NT2/D1 (cell line): ENCODE measurements at regions not wholly inside any gene's neighbourhood (a gene's known extent, or its start where the extent isn't known, plus 50 kb on each side); places are given as distances from the start of the nearest gene placed in this dataset.
A peak's percentile ranks its signal among the peaks of the same experiment; 100 is the strongest.
"Not testable (repeated sequence)": the region's sequence is repeated elsewhere in the genome, so short reads cannot be mapped to it uniquely, and the experiment has no call there.

Experiments used
- DNase-seq: peaks from one replicate; pipeline ENCODE4 v3.0.0-alpha.2; 2011; ENCODE audit warnings: low read depth, low spot score
- H3K27me3 ChIP-seq: 2 replicates; pipeline ENCODE4 v1.6.0; 2011; ENCODE audit warnings: mild to moderate bottlenecking; ENCODE audit not compliant: insufficient read length, insufficient read depth
- H3K36me3 ChIP-seq: 2 replicates; pipeline ENCODE4 v1.6.1; 2011; ENCODE audit warnings: mild to moderate bottlenecking, low read length, mixed read lengths; ENCODE audit not compliant: insufficient read depth, insufficient read length
- H3K4me1 ChIP-seq: 2 replicates; pipeline ENCODE4 v1.5.1; 2011; ENCODE audit not compliant: insufficient read depth, insufficient read length
- H3K4me3 ChIP-seq: 2 replicates; pipeline ENCODE4 v1.5.1; 2011; ENCODE audit warnings: low read depth; ENCODE audit not compliant: insufficient read length
- H3K9ac ChIP-seq: 2 replicates; pipeline ENCODE4 v1.6.0; 2011; ENCODE audit warnings: low read depth; ENCODE audit not compliant: insufficient read length
- H3K9me3 ChIP-seq: 2 replicates; pipeline ENCODE4 v1.5.1; 2011; ENCODE audit warnings: mild to moderate bottlenecking, low read length; ENCODE audit not compliant: insufficient read depth
- SUZ12 ChIP-seq: IDR thresholded peaks from 2 replicates; pipeline ENCODE4 v1.6.1; 2011; ENCODE audit not compliant: insufficient read length, insufficient read depth; ENCODE audit errors: extremely low read depth
- YY1 ChIP-seq: IDR thresholded peaks from 2 replicates; pipeline ENCODE4 v1.6.1; 2011; ENCODE audit not compliant: insufficient read length, insufficient read depth
- ZNF274 ChIP-seq: IDR thresholded peaks from 2 replicates; pipeline ENCODE4 v1.6.1; 2011; ENCODE audit warnings: mild to moderate bottlenecking, low read depth, low read length

DNA sequence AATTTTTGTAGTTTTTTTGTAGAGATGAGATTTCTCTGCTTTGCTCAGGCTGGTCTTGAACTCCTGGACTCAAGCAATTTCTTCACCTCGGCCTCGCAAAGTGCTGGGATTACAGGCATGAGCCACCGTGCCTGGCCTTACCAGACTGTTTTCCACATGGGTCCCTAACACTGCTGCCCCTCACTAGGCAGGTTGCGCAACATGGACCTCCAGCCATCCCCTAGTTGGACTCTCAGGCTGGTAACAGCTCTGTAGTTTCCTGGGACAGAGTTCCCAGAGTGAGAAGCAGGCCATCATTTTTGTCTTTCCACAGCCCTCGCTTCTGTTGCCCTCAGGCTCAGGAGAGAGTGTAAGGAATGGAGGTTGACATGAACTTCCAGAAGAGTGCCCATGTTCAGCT is 156.1 kb downstream of the CTH start:
- no peak overlapping the region for H3K4me3 ChIP-seq
- TF ChIP-seq ZNF274 (no peak), SUZ12 (no peak), YY1 (no peak)
- H3K9me3 ChIP-seq = no peaks in the 10 kb centered on the region
- no peak overlapping the region for H3K9ac ChIP-seq
- no peaks in the 10 kb centered on the region for H3K27me3 ChIP-seq
- no peaks in the 10 kb centered on the region for H3K4me1 ChIP-seq
- DNase-seq = no peak
- H3K36me3 ChIP-seq = no peaks in the 10 kb centered on the region

DNA sequence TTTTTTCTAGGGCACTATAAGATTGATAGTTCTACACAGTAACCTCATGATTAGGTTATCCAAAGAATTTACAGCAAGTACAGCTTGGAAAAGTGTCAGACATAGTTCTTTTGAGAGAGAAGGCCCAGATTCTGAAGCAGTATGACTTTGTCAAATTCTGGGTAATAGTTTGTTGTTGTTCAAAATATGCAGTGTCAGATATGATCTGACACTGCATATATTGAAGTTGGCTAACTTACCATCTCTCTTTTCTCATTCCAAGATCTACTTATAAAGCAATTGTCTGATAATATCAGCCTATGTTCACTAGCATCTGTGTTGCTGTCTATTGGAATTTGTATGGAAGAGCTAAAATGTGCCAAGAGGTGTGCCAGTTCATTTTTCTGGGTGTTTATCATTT is 160.1 kb downstream of the CTH start:
- no peak for TF ChIP-seq ZNF274
- no peak for TF ChIP-seq YY1
- TF ChIP-seq SUZ12 = no peak

DNA sequence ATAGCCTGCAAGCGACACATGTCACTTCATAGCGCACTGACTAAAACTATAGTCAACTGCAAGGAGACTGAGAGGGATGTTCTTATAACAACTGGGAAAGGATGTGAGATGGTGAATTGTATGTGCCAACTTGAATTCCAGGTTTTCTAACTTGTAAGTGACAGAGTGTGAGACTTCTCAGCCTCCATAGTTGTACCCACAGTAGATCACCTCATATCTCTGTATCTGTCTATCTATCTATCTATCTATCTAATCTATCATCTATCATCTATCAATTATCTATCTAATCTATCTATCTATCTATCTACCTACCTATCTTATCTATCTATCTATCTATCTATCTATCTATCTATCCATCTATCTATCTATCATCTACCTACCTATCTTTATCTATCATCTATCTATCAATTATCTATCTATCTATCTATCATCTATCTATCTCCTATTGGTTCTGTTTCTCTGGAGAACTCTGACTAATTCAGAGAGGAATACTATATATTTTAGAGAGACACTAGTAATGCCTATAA is 162.3 kb downstream of the CTH start:
- TF ChIP-seq ZNF274 = no peak
- no peak for TF ChIP-seq YY1
- no peak for TF ChIP-seq SUZ12
- H3K4me3 ChIP-seq = no peak overlapping the region

More for the DNA sequence above, 160.1 kb downstream of the CTH start:
- Histone ChIP-seq H3K9ac (no peak overlapping the region), H3K4me1 (no peaks in the 10 kb centered on the region), H3K9me3 (no peaks in the 10 kb centered on the region), H3K36me3 (no peaks in the 10 kb centered on the region), H3K27me3 (no peaks in the 10 kb centered on the region), H3K4me3 (no peak overlapping the region)
- DNase-seq = no peak

GRCh38 chr1:70581661-70582060 is 170.6 kb downstream of the CTH start:
- no peak for TF ChIP-seq ZNF274
- no peak for TF ChIP-seq SUZ12
- no peak for TF ChIP-seq YY1
- Histone ChIP-seq H3K9me3 (no peaks in the 10 kb centered on the region), H3K9ac (no peak overlapping the region), H3K36me3 (no peaks in the 10 kb centered on the region), H3K4me1 (no peaks in the 10 kb centered on the region), H3K4me3 (no peak overlapping the region), H3K27me3 (no peaks in the 10 kb centered on the region)
- DNase-seq = no peak

More for the DNA sequence above, 162.3 kb downstream of the CTH start:
- H3K9me3 ChIP-seq = no peaks in the 10 kb centered on the region
- no peaks in the 10 kb centered on the region for H3K27me3 ChIP-seq
- no peak overlapping the region for H3K9ac ChIP-seq
- H3K4me1 ChIP-seq = no peaks in the 10 kb centered on the region
- DNase-seq = no peak
- H3K36me3 ChIP-seq = no peaks in the 10 kb centered on the region

GRCh38 chr1:70583522-70583921 is 172.5 kb downstream of the CTH start:
- Histone ChIP-seq H3K4me1 (no peaks in the 10 kb centered on the region), H3K4me3 (no peak overlapping the region), H3K27me3 (no peaks in the 10 kb centered on the region), H3K36me3 (no peaks in the 10 kb centered on the region), H3K9me3 (no peaks in the 10 kb centered on the region), H3K9ac (no peak overlapping the region)
- no peak for TF ChIP-seq ZNF274
- no peak for TF ChIP-seq SUZ12
- TF ChIP-seq YY1 = no peak
- DNase-seq = no peak

GRCh38 chr1:70586046-70586445 is 175.0 kb downstream of the CTH start:
- no peak overlapping the region for H3K4me3 ChIP-seq
- no peak overlapping the region for H3K9ac ChIP-seq
- no peaks in the 10 kb centered on the region for H3K27me3 ChIP-seq
- no peaks in the 10 kb centered on the region for H3K4me1 ChIP-seq
- H3K36me3 ChIP-seq = no peaks in the 10 kb centered on the region
- peak; percentile 16 for DNase-seq
- no peaks in the 10 kb centered on the region for H3K9me3 ChIP-seq
- TF ChIP-seq ZNF274 = no peak
- no peak for TF ChIP-seq SUZ12
- no peak for TF ChIP-seq YY1

GRCh38 chr1:70587872-70588366 is 176.9 kb downstream of the CTH start:
- Histone ChIP-seq H3K27me3 (no peaks in the 10 kb centered on the region), H3K4me3 (no peak overlapping the region)
- no peak for DNase-seq

DNA sequence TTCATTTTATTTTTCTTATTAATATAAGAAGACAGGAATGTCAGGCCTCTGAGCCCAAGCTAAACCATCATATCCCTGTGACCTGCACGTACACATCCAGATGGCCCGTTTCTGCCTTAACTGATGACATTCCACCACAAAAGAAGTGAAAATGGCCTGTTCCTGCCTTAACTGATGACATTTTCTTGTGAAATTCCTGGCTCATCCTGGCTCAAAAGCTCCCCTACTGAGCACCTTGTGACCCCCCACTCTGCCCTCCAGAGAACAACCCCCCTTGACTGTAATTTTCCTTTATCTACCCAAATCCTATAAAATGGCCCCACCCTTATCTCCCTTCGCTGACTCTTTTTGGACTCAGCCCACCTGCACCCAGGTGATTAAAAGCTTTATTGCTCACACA is 182.5 kb downstream of the CTH start:
- not testable (repeated sequence) for H3K9ac ChIP-seq, H3K27me3 ChIP-seq, H3K4me1 ChIP-seq, H3K9me3 ChIP-seq, H3K4me3 ChIP-seq, H3K36me3 ChIP-seq, DNase-seq

More at GRCh38 chr1:70587872-70588366, 176.9 kb downstream of the CTH start:
- Histone ChIP-seq H3K9ac (no peak overlapping the region), H3K36me3 (no peaks in the 10 kb centered on the region), H3K4me1 (no peaks in the 10 kb centered on the region), H3K9me3 (no peaks in the 10 kb centered on the region)
- TF ChIP-seq YY1 (no peak), ZNF274 (no peak), SUZ12 (no peak)
